ENCODE measurements at regions not wholly inside any gene's neighbourhood (a gene's known extent, or its start where the extent isn't known, plus 50 kb on each side); places are given as distances from the start of the nearest gene placed in this dataset.
"Not testable (repeated sequence)": the region's sequence is repeated elsewhere in the genome, so short reads cannot be mapped to it uniquely, and the experiment has no call there.

- in situ Hi-C loops (cut with HindIII; ENCODE audit: low pct_unique_long_range_greater_than_20kb, low sequenced_read_pairs) = no loop called here
- no peak for DNase-seq (ENCODE audit: low read depth, low spot score)
These were observed 99.5 kb downstream of the FMR1NB start for GRCh38 chrX:148080593-148080992.

GRCh38 chrX:148084611-148085010 lies 103.5 kb downstream of the FMR1NB start:
- in situ Hi-C loops (cut with HindIII; ENCODE audit: low pct_unique_long_range_greater_than_20kb, low sequenced_read_pairs) = no loop called here

GRCh38 chrX:148120151-148120550 lies 139.0 kb downstream of the FMR1NB start:
- no peak for DNase-seq (ENCODE audit: low read depth, low spot score)
- in situ Hi-C loops (cut with HindIII; ENCODE audit: low pct_unique_long_range_greater_than_20kb, low sequenced_read_pairs) = no loop called here

More at GRCh38 chrX:148084611-148085010, 103.5 kb downstream of the FMR1NB start:
- DNase-seq (ENCODE audit: low read depth, low spot score) = no peak

GRCh38 chrX:148120999-148121623 lies 140.0 kb downstream of the FMR1NB start:
- no peak for DNase-seq (ENCODE audit: low read depth, low spot score)
- in situ Hi-C loops (cut with HindIII; ENCODE audit: low pct_unique_long_range_greater_than_20kb, low sequenced_read_pairs) = no loop called here

- in situ Hi-C loops (cut with HindIII; ENCODE audit: low pct_unique_long_range_greater_than_20kb, low sequenced_read_pairs); DNase-seq (ENCODE audit: low read depth, low spot score): not testable (repeated sequence)
These were observed 147.9 kb downstream of the FMR1NB start for GRCh38 chrX:148128872-148129505.

- in situ Hi-C loops (cut with HindIII; ENCODE audit: low pct_unique_long_range_greater_than_20kb, low sequenced_read_pairs) = no loop called here
- DNase-seq (ENCODE audit: low read depth, low spot score) = peak; percentile 16
These were observed 152.1 kb downstream of the FMR1NB start for GRCh38 chrX:148133105-148133725.

- in situ Hi-C loops (cut with HindIII; ENCODE audit: low pct_unique_long_range_greater_than_20kb, low sequenced_read_pairs) = no loop called here
- no peak for DNase-seq (ENCODE audit: low read depth, low spot score)
These were observed 153.4 kb downstream of the FMR1NB start for GRCh38 chrX:148134578-148134977.

- in situ Hi-C loops (cut with HindIII; ENCODE audit: low pct_unique_long_range_greater_than_20kb, low sequenced_read_pairs) = no loop called here
- no peak for DNase-seq (ENCODE audit: low read depth, low spot score)
These were observed 154.6 kb downstream of the FMR1NB start for GRCh38 chrX:148135738-148136137.

- in situ Hi-C loops (cut with HindIII; ENCODE audit: low pct_unique_long_range_greater_than_20kb, low sequenced_read_pairs) = no loop called here
- no peak for DNase-seq (ENCODE audit: low read depth, low spot score)
These were observed 165.0 kb downstream of the FMR1NB start for GRCh38 chrX:148146121-148146520.

- in situ Hi-C loops (cut with HindIII; ENCODE audit: low pct_unique_long_range_greater_than_20kb, low sequenced_read_pairs) = no loop called here
- DNase-seq (ENCODE audit: low read depth, low spot score) = no peak
These were observed 175.8 kb downstream of the FMR1NB start for GRCh38 chrX:148156986-148157385.

- in situ Hi-C loops (cut with HindIII; ENCODE audit: low pct_unique_long_range_greater_than_20kb, low sequenced_read_pairs) = no loop called here
- DNase-seq (ENCODE audit: low read depth, low spot score) = no peak
These were observed 178.7 kb downstream of the FMR1NB start for GRCh38 chrX:148159796-148160195.

GRCh38 chrX:148161701-148162100 lies 180.6 kb downstream of the FMR1NB start:
- in situ Hi-C loops (cut with HindIII; ENCODE audit: low pct_unique_long_range_greater_than_20kb, low sequenced_read_pairs) = no loop called here
- no peak for DNase-seq (ENCODE audit: low read depth, low spot score)

- in situ Hi-C loops (cut with HindIII; ENCODE audit: low pct_unique_long_range_greater_than_20kb, low sequenced_read_pairs) = no loop called here
These were observed 204.5 kb downstream of the FMR1NB start for GRCh38 chrX:148185631-148186030.

GRCh38 chrX:148192547-148192946 lies 211.4 kb downstream of the FMR1NB start:
- DNase-seq (ENCODE audit: low read depth, low spot score) = no peak
- in situ Hi-C loops (cut with HindIII; ENCODE audit: low pct_unique_long_range_greater_than_20kb, low sequenced_read_pairs) = no loop called here

More at GRCh38 chrX:148185631-148186030, 204.5 kb downstream of the FMR1NB start:
- no peak for DNase-seq (ENCODE audit: low read depth, low spot score)

- DNase-seq (ENCODE audit: low read depth, low spot score) = no peak
- in situ Hi-C loops (cut with HindIII; ENCODE audit: low pct_unique_long_range_greater_than_20kb, low sequenced_read_pairs) = no loop called here
These were observed 212.6 kb downstream of the FMR1NB start for GRCh38 chrX:148193759-148194158.

GRCh38 chrX:148203531-148203930 lies 222.4 kb downstream of the FMR1NB start:
- in situ Hi-C loops (cut with HindIII; ENCODE audit: low pct_unique_long_range_greater_than_20kb, low sequenced_read_pairs) = no loop called here
- DNase-seq (ENCODE audit: low read depth, low spot score) = peak; percentile 30

GRCh38 chrX:148204195-148204594 lies 223.1 kb downstream of the FMR1NB start:
- in situ Hi-C loops (cut with HindIII; ENCODE audit: low pct_unique_long_range_greater_than_20kb, low sequenced_read_pairs) = no loop called here
- DNase-seq (ENCODE audit: low read depth, low spot score) = no peak

GRCh38 chrX:148214786-148215185 lies 233.6 kb downstream of the FMR1NB start:
- in situ Hi-C loops (cut with HindIII; ENCODE audit: low pct_unique_long_range_greater_than_20kb, low sequenced_read_pairs) = no loop called here
- no peak for DNase-seq (ENCODE audit: low read depth, low spot score)

GRCh38 chrX:148215726-148216125 lies 234.6 kb downstream of the FMR1NB start:
- in situ Hi-C loops (cut with HindIII; ENCODE audit: low pct_unique_long_range_greater_than_20kb, low sequenced_read_pairs) = no loop called here
- DNase-seq (ENCODE audit: low read depth, low spot score) = no peak

Data from SK-MEL-5 (cell line).